Aorta (tissue), 5 donors: ENCODE measurements at regions not wholly inside any gene's neighbourhood (a gene's known extent, or its start where the extent isn't known, plus 50 kb on each side); places are given as distances from the start of the nearest gene placed in this dataset.

Experiments
- ATAC-seq: fragments of 200-7000 bp; cut with Tn5 transposase; one replicate; pipeline ENCODE4 v1.9.1; 2022; ENCODE audit warnings: moderate library complexity; ENCODE audit not compliant: low FRiP score
- DNase-seq, 2 donors: peaks; one replicate each; pipeline ENCODE4 v3.0.0-alpha.2; 2020
- H3K27ac ChIP-seq, 2 donors: one replicate each; pipeline ENCODE4 v1.5.1; 2013; ENCODE audit warnings: low read length in 2 of 2, mild to moderate bottlenecking in 2 of 2, moderate library complexity in 2 of 2, control low read depth in 1 of 2, inconsistent platforms in 1 of 2, low read depth in 1 of 2
- H3K27me3 ChIP-seq, 2 donors: one replicate each; pipeline ENCODE4 v1.6.1; 2013; ENCODE audit warnings: control low read depth in 1 of 2, low read length in 1 of 2, mild to moderate bottlenecking in 1 of 2, moderate library complexity in 1 of 2; ENCODE audit not compliant: insufficient read depth in 2 of 2, control insufficient read depth in 1 of 2
- H3K36me3 ChIP-seq, 2 donors: one replicate each; pipeline ENCODE4 v1.6.1; 2013; ENCODE audit warnings: control low read depth in 1 of 2, low read length in 1 of 2, mild to moderate bottlenecking in 1 of 2; ENCODE audit not compliant: insufficient read depth in 2 of 2, control insufficient read depth in 1 of 2
- H3K4me1 ChIP-seq, 2 donors: one replicate each; pipeline ENCODE4 v1.6.1; 2013; ENCODE audit warnings: low read length in 2 of 2, control low read depth in 1 of 2, mild to moderate bottlenecking in 1 of 2, moderate library complexity in 1 of 2; ENCODE audit not compliant: insufficient read depth in 2 of 2, control insufficient read depth in 1 of 2
- H3K4me3 ChIP-seq, 2 donors: one replicate each; pipeline ENCODE4 v1.5.1; 2013; ENCODE audit warnings: low read length in 2 of 2, control low read depth in 1 of 2, mild to moderate bottlenecking in 1 of 2
- H3K9me3 ChIP-seq: one replicate; pipeline ENCODE4 v1.6.1; 2013; ENCODE audit warnings: mild to moderate bottlenecking, low read length; ENCODE audit not compliant: control insufficient read depth
- WGBS, 2 donors: extraction: QIAGEN DNeasy Blood & Tissue Kit; methylation state at CpG; one replicate each; pipeline ENCODE4 v1.1.7; 2013; 5-methylcytosine and 5-hydroxymethylcytosine counted together
- intact Hi-C, 2 donors: fragments of 100-400 bp; cut with DNase I; formaldehyde crosslinking; loops; one replicate each; pipeline versions ENCODE4 v1.14.2 to v1.15.0; 2022
- donor health status: healthy with polysubstance abuse.
- donor health status: Bipolar disorder and iron deficiency.
- donor health status: DM: no; HTN: no; CAD: no.
- donor health status: DM: no; HTN: no; CAD: no.
- donor health status: DM: yes; HTN: yes; CAD: no.

DNA sequence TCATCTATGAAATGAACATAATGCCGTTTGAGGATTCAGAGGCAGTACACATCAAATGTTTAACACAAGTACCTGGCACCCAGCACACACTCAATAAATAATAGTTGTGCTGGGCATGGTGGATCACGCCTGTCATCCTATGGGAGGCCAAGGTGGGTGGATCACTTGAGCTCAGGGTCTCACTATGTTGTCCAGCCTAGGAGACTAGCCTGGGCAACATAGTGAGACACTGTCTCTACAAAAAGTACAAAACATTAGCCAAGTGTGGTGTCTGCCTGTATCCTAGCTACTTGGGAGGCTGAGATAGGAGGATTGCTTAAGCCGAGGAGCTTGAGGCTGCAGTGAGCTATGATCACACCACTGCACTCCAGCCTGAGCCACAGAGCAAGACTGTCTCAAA is 98.1 kb upstream of the SALL4 start:
- intact Hi-C loops, result no loop called here
- peaks cover 2% of the 10 kb centered on the region for H3K9me3 ChIP-seq

DNA sequence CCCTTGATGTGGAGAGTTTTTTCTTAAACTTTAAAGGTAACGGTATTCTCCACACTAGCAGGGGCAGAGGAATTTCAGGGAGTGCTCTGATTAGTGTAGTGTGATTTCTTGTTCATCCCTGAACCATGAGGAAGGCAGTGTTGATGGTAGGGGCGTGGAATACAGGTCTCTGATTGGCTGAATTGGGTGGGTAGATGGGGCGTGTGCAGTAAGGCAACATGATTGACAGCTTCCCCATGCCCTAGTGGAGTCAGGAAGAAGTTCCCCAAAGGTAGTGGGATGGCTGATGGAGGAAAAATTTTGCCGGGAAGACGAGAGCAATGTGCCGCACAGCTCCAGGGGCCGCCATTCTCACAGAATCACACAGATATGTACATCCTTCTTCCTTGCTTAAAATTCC is 97.4 kb upstream of the SALL4 start:
- H3K4me3 ChIP-seq, result no peak overlapping the region
- 87 to 91% methylated on average over 7 of the region's 7 CpGs for WGBS, 2 donors
- H3K27me3 ChIP-seq, result peaks cover 0 to 3% of the 10 kb centered on the region in 2 donors
- H3K9me3 ChIP-seq, result peaks cover 2% of the 10 kb centered on the region
- no peaks in the 10 kb centered on the region for H3K4me1 ChIP-seq
- H3K27ac ChIP-seq, result no peak overlapping the region
- no peaks in the 10 kb centered on the region for H3K36me3 ChIP-seq
- intact Hi-C loops, result no loop called here
- DNase-seq (no peak), ATAC-seq (no peak)

More for the DNA sequence above, 98.1 kb upstream of the SALL4 start:
- DNase-seq (no peak), ATAC-seq (no peak)
- Histone ChIP-seq H3K4me3 (no peak overlapping the region), H3K27me3 (peaks cover 0 to 2% of the 10 kb centered on the region in 2 donors), H3K36me3 (no peaks in the 10 kb centered on the region), H3K4me1 (no peaks in the 10 kb centered on the region), H3K27ac (no peak overlapping the region)
- WGBS, 2 donors, result 88 to 93% methylated on average over 3 of the region's 3 CpGs

DNA sequence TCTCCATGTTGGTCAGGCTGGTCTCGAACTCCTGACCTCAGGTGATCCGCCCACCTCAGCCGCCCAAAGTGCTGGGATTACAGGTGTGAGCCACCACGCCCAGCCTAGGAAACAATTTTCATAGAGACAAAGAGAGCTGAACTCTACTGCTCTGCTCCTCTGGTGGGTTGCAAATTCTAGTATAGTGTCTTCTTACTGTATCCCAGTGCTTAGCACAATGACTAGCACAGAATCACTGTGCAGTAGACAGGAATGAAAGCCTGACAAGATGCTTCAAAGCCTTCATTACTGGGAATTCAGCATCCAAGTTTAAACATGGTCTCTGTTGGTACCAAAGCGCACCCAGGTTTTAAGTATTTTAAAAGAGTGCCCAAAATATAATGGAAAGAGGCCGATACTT is 96.5 kb upstream of the SALL4 start:
- Histone ChIP-seq H3K27ac (no peak overlapping the region), H3K36me3 (no peaks in the 10 kb centered on the region), H3K4me1 (no peaks in the 10 kb centered on the region), H3K9me3 (peaks cover 2% of the 10 kb centered on the region), H3K27me3 (peaks cover 0 to 3% of the 10 kb centered on the region in 2 donors), H3K4me3 (no peak overlapping the region)
- WGBS, 2 donors, result 96 to 97% methylated on average over 6 of the region's 6 CpGs
- intact Hi-C loops, result no loop called here
- no peak for ATAC-seq
- DNase-seq, result no peak

- no peak overlapping the region for H3K27ac ChIP-seq
- no peaks in the 10 kb centered on the region for H3K4me1 ChIP-seq
- peaks cover 0 to 1% of the 10 kb centered on the region in 2 donors for H3K27me3 ChIP-seq
- ATAC-seq (no peak), DNase-seq (no peak)
- no peaks in the 10 kb centered on the region for H3K9me3 ChIP-seq
- H3K4me3 ChIP-seq, result no peak overlapping the region
- H3K36me3 ChIP-seq, result no peaks in the 10 kb centered on the region
- WGBS, 2 donors, result 69 to 72% methylated on average over 8 of the region's 8 CpGs
- intact Hi-C loops, result no loop called here
These were observed 92.3 kb upstream of the SALL4 start for GRCh38 chr20:51894619-51895018.

DNA sequence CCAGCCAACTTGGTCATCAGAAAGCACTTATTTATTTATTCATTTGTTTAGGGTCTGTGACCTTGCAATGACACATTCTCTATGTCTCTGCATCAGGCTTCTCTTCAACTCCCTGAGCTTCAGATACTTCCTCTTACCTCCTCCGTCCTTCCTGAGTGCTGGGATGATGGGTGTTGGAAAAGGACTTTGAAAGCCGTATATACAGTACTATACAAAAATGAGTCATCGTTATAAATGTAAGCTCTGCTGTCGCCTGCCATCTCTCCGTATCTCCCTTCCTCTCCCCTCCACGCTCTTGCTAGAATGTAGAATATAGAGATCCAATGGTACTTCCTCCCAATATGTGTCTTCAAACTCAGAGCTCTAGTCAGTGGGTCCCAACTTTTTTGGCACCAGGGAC is 91.9 kb upstream of the SALL4 start:
- DNase-seq (no peak), ATAC-seq (no peak)
- intact Hi-C loops, result no loop called here
- Histone ChIP-seq H3K36me3 (no peaks in the 10 kb centered on the region), H3K27ac (no peak overlapping the region), H3K4me1 (no peaks in the 10 kb centered on the region), H3K4me3 (peak overlapping the region in 1 of 2 donors; percentile 8), H3K27me3 (peaks cover 0 to 1% of the 10 kb centered on the region in 2 donors), H3K9me3 (no peaks in the 10 kb centered on the region)
- WGBS, 2 donors, result 66 to 71% methylated on average over 6 of the region's 6 CpGs

DNA sequence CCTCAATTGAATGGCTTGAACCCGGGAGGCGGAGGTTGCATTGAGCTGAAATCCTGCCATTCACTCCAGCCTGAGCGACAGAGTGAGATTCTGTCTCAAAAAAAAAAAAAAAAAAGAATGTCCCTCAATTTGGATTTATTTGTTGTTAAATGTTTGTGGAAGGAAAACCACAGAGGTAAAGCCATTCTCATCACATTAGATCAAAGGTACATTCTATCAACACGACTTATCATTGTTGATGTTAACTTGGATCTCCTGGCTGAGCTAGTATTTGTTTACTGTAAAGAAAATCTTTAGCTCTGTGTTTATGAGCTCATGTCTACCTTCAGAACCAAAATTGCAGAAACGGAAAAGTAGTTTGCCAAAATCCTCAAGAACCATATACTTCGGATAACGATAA is 91.4 kb upstream of the SALL4 start:
- DNase-seq, result no peak
- 73 to 74% methylated on average over 7 of the region's 7 CpGs for WGBS, 2 donors

GRCh38 chr20:51890003-51890402 is 87.7 kb upstream of the SALL4 start:
- H3K36me3 ChIP-seq, result no peaks in the 10 kb centered on the region
- ATAC-seq, result no peak
- H3K27me3 ChIP-seq, result peaks cover 0 to under 1% of the 10 kb centered on the region in 2 donors
- intact Hi-C loops, result no loop called here
- H3K9me3 ChIP-seq, result no peaks in the 10 kb centered on the region
- WGBS, 2 donors, result 57 to 60% methylated on average over 9 of the region's 9 CpGs
- no peaks in the 10 kb centered on the region for H3K4me1 ChIP-seq
- H3K4me3 ChIP-seq, result no peak overlapping the region
- no peak for DNase-seq
- no peak overlapping the region for H3K27ac ChIP-seq

More for the DNA sequence above, 91.4 kb upstream of the SALL4 start:
- no peaks in the 10 kb centered on the region for H3K9me3 ChIP-seq
- H3K27me3 ChIP-seq, result peaks cover 0 to 1% of the 10 kb centered on the region in 2 donors
- no peak overlapping the region for H3K27ac ChIP-seq
- no peaks in the 10 kb centered on the region for H3K36me3 ChIP-seq
- no peak for ATAC-seq
- peak overlapping the region in 1 of 2 donors; percentile 8 for H3K4me3 ChIP-seq
- intact Hi-C loops, result no loop called here
- H3K4me1 ChIP-seq, result no peaks in the 10 kb centered on the region

DNA sequence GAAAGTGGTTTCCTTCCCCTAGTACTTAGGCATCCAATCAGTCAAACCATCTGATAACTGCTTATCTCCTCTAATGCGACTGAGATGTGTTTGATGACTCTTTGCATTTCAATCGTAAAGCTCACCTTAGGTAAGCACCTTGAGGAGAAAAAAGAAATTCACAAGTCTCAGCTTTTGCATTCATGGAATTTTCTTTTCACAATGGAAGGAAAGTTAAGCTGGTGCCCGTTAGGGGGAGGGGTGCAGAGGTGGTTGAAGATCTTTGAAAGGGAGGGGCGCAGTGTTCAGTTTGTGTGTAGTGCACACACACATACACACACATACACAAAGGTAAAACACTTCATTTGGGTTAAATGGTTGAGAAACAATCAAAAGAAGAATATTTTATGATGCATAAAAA is 87.1 kb upstream of the SALL4 start:
- no peak for DNase-seq
- no peaks in the 10 kb centered on the region for H3K4me1 ChIP-seq
- no peaks in the 10 kb centered on the region for H3K36me3 ChIP-seq
- intact Hi-C loops, result no loop called here
- no peak overlapping the region for H3K4me3 ChIP-seq
- 36 to 37% methylated on average over 4 of the region's 4 CpGs for WGBS, 2 donors
- H3K27me3 ChIP-seq, result no peaks in the 10 kb centered on the region
- H3K27ac ChIP-seq, result no peak overlapping the region
- no peaks in the 10 kb centered on the region for H3K9me3 ChIP-seq
- ATAC-seq, result no peak

DNA sequence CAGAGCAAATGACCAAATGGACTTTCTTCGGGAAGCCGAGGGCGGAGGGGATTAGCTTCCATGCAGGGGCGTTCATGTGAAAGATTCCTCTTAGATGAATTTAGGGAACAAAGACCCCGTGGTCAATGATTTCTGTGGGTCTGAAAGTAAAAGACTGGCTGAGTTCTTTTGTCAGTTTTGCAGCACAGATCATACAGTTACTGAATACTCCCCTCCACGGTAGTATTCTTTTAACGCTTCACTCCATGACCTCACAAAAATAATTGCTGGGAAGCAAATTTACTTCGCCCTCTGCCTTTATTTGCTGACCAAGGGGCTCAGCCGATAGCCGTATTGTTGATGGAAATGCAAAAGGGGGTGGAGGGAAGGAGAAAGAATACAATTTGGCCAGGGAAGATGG is 86.0 kb upstream of the SALL4 start:
- intact Hi-C loops, result no loop called here
- 58 to 65% methylated on average over 10 of the region's 10 CpGs for WGBS, 2 donors
- H3K27me3 ChIP-seq, result no peaks in the 10 kb centered on the region
- no peaks in the 10 kb centered on the region for H3K36me3 ChIP-seq
- no peaks in the 10 kb centered on the region for H3K9me3 ChIP-seq
- no peak overlapping the region for H3K4me3 ChIP-seq
- no peak for ATAC-seq
- DNase-seq, result no peak
- H3K4me1 ChIP-seq, result no peaks in the 10 kb centered on the region
- no peak overlapping the region for H3K27ac ChIP-seq
